ENCODE measurements at regions not wholly inside any gene's neighbourhood (a gene's known extent, or its start where the extent isn't known, plus 50 kb on each side); places are given as distances from the start of the nearest gene placed in this dataset.

DNA sequence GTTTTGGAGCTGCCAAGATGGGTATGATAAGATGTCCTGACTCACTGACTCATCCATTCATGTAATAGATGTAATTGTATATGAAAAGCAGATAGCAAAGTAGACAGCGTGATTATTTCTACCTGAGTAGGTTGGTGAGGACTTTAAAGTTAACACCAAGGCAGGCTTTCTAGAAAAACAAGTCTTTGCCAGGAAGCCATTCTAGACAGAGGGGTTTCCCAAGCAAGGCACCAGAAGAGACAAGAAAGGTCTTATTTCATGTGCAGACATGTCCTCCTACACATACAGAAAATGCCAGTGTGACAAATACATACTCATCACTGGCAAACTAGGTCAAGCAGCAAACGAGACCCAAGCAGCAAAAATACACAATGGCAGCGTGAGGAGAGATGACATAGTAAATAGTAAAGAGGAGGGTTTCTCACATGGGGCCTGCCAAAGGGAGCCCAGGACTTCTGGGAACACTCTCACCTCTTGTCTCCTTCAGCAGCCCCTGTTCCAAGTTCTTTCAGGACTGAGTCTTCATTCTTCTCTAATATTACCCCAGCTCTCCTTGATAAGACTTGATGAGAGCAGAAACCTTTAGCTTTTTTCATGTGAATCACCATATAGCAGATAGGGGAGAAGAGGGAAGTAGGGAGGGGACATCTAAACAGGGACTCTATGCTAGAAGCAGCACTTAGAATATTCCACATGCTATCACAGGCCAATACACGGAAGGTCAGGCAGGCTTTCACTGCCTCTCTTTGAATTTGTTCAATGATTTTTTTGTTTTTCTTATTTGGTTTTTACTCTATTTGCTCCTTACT, 114.6 kb upstream of the ATP1B1 start:
- CTCF ChIA-PET: no interaction called here
- DNase-seq (ENCODE audit: low read depth, low spot score): no peak
- POLR2A ChIA-PET: no interaction called here
- TF ChIP-seq, protein P1, sequence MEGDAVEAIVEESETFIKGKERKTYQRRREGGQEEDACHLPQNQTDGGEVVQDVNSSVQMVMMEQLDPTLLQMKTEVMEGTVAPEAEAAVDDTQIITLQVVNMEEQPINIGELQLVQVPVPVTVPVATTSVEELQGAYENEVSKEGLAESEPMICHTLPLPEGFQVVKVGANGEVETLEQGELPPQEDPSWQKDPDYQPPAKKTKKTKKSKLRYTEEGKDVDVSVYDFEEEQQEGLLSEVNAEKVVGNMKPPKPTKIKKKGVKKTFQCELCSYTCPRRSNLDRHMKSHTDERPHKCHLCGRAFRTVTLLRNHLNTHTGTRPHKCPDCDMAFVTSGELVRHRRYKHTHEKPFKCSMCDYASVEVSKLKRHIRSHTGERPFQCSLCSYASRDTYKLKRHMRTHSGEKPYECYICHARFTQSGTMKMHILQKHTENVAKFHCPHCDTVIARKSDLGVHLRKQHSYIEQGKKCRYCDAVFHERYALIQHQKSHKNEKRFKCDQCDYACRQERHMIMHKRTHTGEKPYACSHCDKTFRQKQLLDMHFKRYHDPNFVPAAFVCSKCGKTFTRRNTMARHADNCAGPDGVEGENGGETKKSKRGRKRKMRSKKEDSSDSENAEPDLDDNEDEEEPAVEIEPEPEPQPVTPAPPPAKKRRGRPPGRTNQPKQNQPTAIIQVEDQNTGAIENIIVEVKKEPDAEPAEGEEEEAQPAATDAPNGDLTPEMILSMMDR (IDR thresholded peaks at IDR 0.05; ENCODE audit: insufficient read depth, low read length, missing control alignments): no peak
- H3K4me3 ChIP-seq (ENCODE audit: low read depth, low read length): no peak overlapping the region

GRCh38 chr1:169001353-169001752, 105.1 kb upstream of the ATP1B1 start:
- no peak for DNase-seq (ENCODE audit: low read depth, low spot score)
- H3K4me3 ChIP-seq (ENCODE audit: low read depth, low read length): no peak overlapping the region
- ChIA-PET CTCF (no interaction called here), POLR2A (no interaction called here)
- TF ChIP-seq, protein P1 (IDR thresholded peaks at IDR 0.05; ENCODE audit: insufficient read depth, low read length, missing control alignments): no peak

GRCh38 chr1:169003864-169004516, 102.5 kb upstream of the ATP1B1 start:
- TF ChIP-seq, protein P1 (IDR thresholded peaks at IDR 0.05; ENCODE audit: insufficient read depth, low read length, missing control alignments): no peak
- no peak for DNase-seq (ENCODE audit: low read depth, low spot score)
- H3K4me3 ChIP-seq (ENCODE audit: low read depth, low read length): no peak overlapping the region
- ChIA-PET CTCF (no interaction called here), POLR2A (no interaction called here)

GRCh38 chr1:169005776-169006175, 100.7 kb upstream of the ATP1B1 start:
- TF ChIP-seq, protein P1 (IDR thresholded peaks at IDR 0.05; ENCODE audit: insufficient read depth, low read length, missing control alignments): no peak
- no peak overlapping the region for H3K4me3 ChIP-seq (ENCODE audit: low read depth, low read length)
- ChIA-PET POLR2A (no interaction called here), CTCF (no interaction called here)
- no peak for DNase-seq (ENCODE audit: low read depth, low spot score)

DNA sequence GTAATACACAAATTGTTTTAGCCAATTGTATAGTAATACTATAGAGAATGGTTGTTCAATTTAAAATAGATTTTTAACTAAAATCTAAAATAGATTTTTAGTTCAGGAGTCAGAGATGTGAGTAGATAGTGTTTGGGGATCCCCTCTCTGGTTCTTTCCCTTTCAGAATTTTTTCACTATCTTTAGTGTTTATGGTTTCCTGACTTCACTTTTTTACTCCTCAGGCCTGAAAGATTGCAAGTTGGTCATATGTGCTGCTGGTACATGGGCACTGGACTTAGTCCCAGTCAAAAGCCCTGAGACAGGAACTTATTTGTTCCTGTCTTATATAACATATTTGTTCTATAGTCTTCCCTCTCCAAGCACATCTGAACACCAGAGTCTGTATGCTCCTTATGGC, 96.8 kb upstream of the ATP1B1 start:
- ChIA-PET POLR2A (no interaction called here), CTCF (no interaction called here)
- no peak for DNase-seq (ENCODE audit: low read depth, low spot score)
- no peak overlapping the region for H3K4me3 ChIP-seq (ENCODE audit: low read depth, low read length)
- TF ChIP-seq, protein P1 (IDR thresholded peaks at IDR 0.05; ENCODE audit: insufficient read depth, low read length, missing control alignments): no peak

GRCh38 chr1:169012416-169012815, 94.1 kb upstream of the ATP1B1 start:
- TF ChIP-seq, protein P1 (IDR thresholded peaks at IDR 0.05; ENCODE audit: insufficient read depth, low read length, missing control alignments): no peak
- no peak for DNase-seq (ENCODE audit: low read depth, low spot score)
- H3K4me3 ChIP-seq (ENCODE audit: low read depth, low read length): no peak overlapping the region
- POLR2A ChIA-PET: no interaction called here
- CTCF ChIA-PET: no interaction called here

Data from AG04449 (cell line).